ENCODE measurements at regions not wholly inside any gene's neighbourhood (a gene's known extent, or its start where the extent isn't known, plus 50 kb on each side); places are given as distances from the start of the nearest gene placed in this dataset.

GRCh38 chr16:13291591-13292333 lies 390.4 kb downstream of the SHISA9 start:
- no peak for DNase-seq (ENCODE audit: low read depth, low spot score)

GRCh38 chr16:13296206-13296605 lies 394.8 kb downstream of the SHISA9 start:
- no peak for DNase-seq (ENCODE audit: low read depth, low spot score)

GRCh38 chr16:13298666-13299065 lies 397.3 kb downstream of the SHISA9 start:
- DNase-seq (ENCODE audit: low read depth, low spot score) = no peak

- DNase-seq (ENCODE audit: low read depth, low spot score) = no peak
These were observed 398.9 kb downstream of the SHISA9 start for GRCh38 chr16:13300066-13300840.

GRCh38 chr16:13305019-13305755 lies 403.8 kb downstream of the SHISA9 start:
- no peak for DNase-seq (ENCODE audit: low read depth, low spot score)

DNA sequence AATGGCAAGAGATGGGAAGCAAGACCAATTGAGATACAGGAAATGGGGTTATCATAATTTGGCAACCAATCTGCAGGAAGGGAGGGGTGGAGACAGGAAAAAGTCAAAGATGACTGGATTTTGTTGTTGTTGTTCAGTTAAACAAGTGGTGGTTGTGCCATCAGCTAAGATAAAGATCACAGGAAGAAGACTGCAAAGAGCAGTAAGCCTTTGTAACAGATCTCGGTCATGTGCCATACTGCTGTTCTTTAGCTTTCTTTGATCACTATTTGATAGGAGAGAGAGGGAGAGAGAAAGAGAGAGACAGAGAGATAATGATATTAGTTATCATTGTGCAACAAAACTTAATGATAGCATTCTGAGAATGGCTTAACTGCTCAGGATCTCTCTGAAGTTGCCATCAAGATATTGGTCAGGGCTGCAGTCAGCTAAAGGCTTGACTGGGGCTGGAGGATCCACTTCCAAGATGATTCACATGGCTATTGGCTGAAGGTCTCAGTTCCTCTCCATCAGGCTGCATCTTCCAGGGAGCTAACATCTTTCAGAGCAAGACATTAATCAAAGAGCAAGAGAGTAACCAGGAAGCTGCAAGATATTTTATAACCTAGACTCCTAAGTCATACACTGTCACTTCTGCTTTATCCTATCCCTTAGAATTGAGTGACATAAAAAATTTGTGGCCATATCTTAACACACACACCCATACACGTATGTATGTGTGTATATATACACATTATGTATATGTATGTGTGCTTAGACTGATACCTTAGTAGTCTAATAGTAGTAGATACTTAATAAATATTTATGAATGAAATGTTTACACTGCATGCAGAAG lies 405.0 kb downstream of the SHISA9 start:
- no peak for DNase-seq (ENCODE audit: low read depth, low spot score)

DNA sequence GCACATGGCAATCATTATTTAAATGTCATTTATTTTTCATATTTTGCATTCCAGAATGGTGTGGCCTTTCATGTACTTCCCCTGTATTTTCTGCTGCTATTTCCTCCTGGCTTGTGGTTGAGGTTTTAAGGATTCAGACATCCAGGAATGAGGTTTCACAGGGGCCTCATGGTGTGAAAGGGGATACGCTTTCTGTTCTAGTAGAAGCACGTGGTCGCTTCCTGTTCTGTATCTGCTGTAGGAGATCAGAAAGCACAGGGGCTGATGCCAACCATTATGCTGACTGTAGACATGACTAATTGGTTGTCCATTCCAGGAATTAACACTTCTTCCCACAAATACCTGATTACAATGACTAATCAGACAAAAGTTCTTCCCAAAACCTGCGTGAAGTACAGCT lies 405.9 kb downstream of the SHISA9 start:
- DNase-seq (ENCODE audit: low read depth, low spot score) = no peak

GRCh38 chr16:13307851-13308250 lies 406.5 kb downstream of the SHISA9 start:
- DNase-seq (ENCODE audit: low read depth, low spot score) = no peak

GRCh38 chr16:13312063-13312462 lies 410.7 kb downstream of the SHISA9 start:
- DNase-seq (ENCODE audit: low read depth, low spot score) = no peak

DNA sequence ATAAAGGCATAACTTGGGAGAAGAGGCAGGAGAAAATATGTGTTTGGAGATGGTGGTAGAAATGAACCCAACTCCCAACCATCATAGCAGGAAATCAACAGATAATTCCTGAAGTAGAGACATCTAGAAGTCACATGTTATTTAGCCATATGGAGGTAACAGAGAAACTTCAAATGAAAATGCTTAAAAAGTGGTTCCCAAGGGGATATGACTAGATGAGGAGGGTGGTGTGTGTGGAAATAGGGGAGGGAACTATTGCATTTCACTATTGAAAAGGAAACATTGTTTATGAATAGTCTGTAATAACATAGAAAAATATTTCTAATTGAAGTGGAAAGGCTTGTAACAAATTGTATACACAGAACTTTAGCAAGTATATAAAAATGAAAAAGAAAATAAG lies 412.0 kb downstream of the SHISA9 start:
- DNase-seq (ENCODE audit: low read depth, low spot score) = no peak

DNA sequence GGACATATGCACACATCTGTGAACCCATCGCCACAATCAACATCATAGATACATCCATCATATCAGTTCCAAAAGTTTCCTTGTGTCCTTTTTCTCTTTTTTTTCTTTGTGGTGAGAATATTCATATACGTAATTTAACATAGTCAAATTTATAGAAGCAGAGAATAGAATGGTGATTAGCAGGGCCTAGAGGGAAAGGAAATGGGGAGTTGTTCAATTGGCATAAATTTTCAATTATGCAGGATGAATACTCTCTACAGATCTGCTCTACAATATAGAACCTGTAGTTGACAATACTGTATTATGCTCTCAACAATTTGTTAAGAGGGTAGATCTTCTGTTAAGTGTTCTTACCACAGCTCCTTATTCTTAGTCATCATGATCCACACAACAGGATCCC lies 413.2 kb downstream of the SHISA9 start:
- DNase-seq (ENCODE audit: low read depth, low spot score) = no peak

GRCh38 chr16:13315642-13316427 lies 414.4 kb downstream of the SHISA9 start:
- DNase-seq (ENCODE audit: low read depth, low spot score) = no peak

DNA sequence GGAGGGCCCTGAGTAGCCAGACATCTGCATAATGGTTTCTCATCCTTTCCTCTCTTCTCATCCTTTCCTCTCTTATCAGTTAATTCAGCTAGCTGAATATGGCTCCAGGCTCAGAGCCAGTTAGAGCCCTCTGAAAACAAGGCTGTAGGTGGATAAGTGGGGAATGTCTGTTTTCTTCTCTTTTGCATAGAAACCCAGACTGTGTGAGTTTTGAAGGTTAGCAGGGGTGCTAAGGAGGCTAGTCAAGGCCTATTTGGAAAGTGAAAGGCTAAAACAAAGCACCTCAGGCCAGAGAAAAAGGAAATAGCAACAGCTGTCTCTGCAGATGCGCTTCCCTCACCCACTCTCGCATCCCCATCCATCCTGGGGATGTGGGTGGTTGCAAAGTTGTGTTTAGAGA lies 420.9 kb downstream of the SHISA9 start:
- DNase-seq (ENCODE audit: low read depth, low spot score) = no peak

- no peak for DNase-seq (ENCODE audit: low read depth, low spot score)
These were observed 423.5 kb downstream of the SHISA9 start for GRCh38 chr16:13324851-13325250.

GRCh38 chr16:13325396-13325795 lies 424.0 kb downstream of the SHISA9 start:
- no peak for DNase-seq (ENCODE audit: low read depth, low spot score)

- DNase-seq (ENCODE audit: low read depth, low spot score) = no peak
These were observed 430.5 kb downstream of the SHISA9 start for GRCh38 chr16:13331918-13332317.

- no peak for DNase-seq (ENCODE audit: low read depth, low spot score)
These were observed 431.4 kb downstream of the SHISA9 start for GRCh38 chr16:13332713-13333255.

- DNase-seq (ENCODE audit: low read depth, low spot score) = no peak
These were observed 431.9 kb downstream of the SHISA9 start for GRCh38 chr16:13333336-13333735.

GRCh38 chr16:13335879-13336278 lies 434.5 kb downstream of the SHISA9 start:
- DNase-seq (ENCODE audit: low read depth, low spot score) = no peak

DNA sequence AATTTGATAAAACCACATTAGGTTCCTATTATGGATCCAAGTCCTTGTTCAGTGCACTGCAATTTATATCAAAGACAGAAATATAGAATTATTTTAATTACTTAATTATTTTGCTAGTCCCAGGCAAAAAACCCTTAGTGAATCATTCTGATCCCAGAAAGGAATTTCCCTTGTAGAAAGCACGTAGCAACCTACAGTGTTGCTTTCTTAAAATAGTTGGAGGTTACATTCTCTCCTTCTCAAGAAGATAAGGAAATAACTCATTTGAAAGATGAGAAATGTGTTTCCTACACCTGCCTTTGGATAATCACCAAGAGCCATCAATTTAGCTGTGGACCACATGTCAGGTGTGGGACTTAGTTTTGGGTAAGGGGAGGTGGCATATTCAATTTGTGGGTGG lies 434.9 kb downstream of the SHISA9 start:
- DNase-seq (ENCODE audit: low read depth, low spot score) = no peak
